Breast epithelium (tissue), 3 donors: ENCODE measurements at regions not wholly inside any gene's neighbourhood (a gene's known extent, or its start where the extent isn't known, plus 50 kb on each side); places are given as distances from the start of the nearest gene placed in this dataset.

ENCODE experiments used
- POLR2AphosphoS5 ChIP-seq, 3 donors: sonication (generic); formaldehyde crosslinking; IDR thresholded peaks; one replicate each; pipeline ENCODE4 v1.6.1; 2017; ENCODE audit warnings: antibody characterized with exemption in 3 of 3
- TF ChIP-seq, protein P1 (sequence below), 3 donors: fragments of 450-650 bp; IDR thresholded peaks; one replicate each; pipeline ENCODE4 v1.5.1; 2016 to 2017; ENCODE audit warnings: antibody characterized with exemption in 3 of 3, mild to moderate bottlenecking in 3 of 3, moderate library complexity in 3 of 3

GRCh38 chrX:112259375-112259774, 176.8 kb upstream of the TRPC5 start:
- TF ChIP-seq, protein P1, sequence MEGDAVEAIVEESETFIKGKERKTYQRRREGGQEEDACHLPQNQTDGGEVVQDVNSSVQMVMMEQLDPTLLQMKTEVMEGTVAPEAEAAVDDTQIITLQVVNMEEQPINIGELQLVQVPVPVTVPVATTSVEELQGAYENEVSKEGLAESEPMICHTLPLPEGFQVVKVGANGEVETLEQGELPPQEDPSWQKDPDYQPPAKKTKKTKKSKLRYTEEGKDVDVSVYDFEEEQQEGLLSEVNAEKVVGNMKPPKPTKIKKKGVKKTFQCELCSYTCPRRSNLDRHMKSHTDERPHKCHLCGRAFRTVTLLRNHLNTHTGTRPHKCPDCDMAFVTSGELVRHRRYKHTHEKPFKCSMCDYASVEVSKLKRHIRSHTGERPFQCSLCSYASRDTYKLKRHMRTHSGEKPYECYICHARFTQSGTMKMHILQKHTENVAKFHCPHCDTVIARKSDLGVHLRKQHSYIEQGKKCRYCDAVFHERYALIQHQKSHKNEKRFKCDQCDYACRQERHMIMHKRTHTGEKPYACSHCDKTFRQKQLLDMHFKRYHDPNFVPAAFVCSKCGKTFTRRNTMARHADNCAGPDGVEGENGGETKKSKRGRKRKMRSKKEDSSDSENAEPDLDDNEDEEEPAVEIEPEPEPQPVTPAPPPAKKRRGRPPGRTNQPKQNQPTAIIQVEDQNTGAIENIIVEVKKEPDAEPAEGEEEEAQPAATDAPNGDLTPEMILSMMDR (IDR thresholded peaks at IDR 0.05): no peak
- no peak for TF ChIP-seq POLR2AphosphoS5 (IDR thresholded peaks at IDR 0.05)
